ENCODE measurements at regions not wholly inside any gene's neighbourhood (a gene's known extent, or its start where the extent isn't known, plus 50 kb on each side); places are given as distances from the start of the nearest gene placed in this dataset.

DNA sequence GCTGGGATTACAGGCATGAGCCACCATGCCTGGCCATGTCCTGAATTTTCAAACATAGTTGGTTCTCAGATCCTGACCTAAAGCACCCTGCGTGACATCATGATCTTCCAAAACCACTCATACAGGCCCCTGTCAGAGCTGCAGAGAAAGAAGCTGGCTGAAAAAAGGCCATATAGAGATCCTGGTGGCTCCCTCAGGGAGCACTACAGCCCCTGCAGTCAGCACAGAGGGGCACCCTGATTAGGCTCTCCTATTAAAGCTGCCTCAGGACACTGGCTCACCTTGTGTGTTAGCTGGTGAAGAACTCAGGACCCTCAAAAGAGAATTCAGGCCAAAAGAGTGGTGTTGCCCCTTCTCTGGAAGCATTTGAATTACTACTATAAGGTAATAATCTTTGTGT is 249.7 kb upstream of the MCTP2 start:
- Histone ChIP-seq H3K27ac (ENCODE audit: low read depth, low read length) (no peak overlapping the region), H3K4me1 (ENCODE audit: control insufficient read depth in 1 of 2, insufficient read depth in 2 of 2, low read length in 2 of 2) (no peaks in the 10 kb centered on the region), H3K9me2 (ENCODE audit: insufficient read depth) (no peaks in the 10 kb centered on the region), H4K20me1 (ENCODE audit: insufficient read depth) (no peaks in the 10 kb centered on the region), H3K4me3 (replicated peaks in 1 of 2; ENCODE audit: low read depth in 1 of 2, low read length in 2 of 2) (no peak overlapping the region), H3K9me3 (ENCODE audit: control insufficient read depth in 1 of 2, insufficient read depth in 1 of 2, low read depth in 1 of 2, low read length in 2 of 2) (no peaks in the 10 kb centered on the region), H3K9ac (ENCODE audit: low read length) (no peak overlapping the region), H2AFZ (ENCODE audit: low read depth, low read length, poor library complexity, severe bottlenecking) (no peak overlapping the region), H3K79me2 (ENCODE audit: insufficient read depth, low read length) (no peaks in the 10 kb centered on the region), H3K36me3 (ENCODE audit: control insufficient read depth in 1 of 2, insufficient read depth in 2 of 2, low read length in 2 of 2) (no peaks in the 10 kb centered on the region), H3K27me3 (ENCODE audit: insufficient read depth, low read length) (no peaks in the 10 kb centered on the region; the same call in 1 of the 2 replicates), H3K4me2 (ENCODE audit: low read length) (no peak overlapping the region)
- intact Hi-C loops (cut with micrococcal nuclease) = no loop called here
- POLR2A ChIA-PET = no interaction called here
- TF ChIP-seq FOSL1 (IDR thresholded peaks at IDR 0.05; ENCODE audit: low read depth) (no peak), TCF7L2 (IDR thresholded peaks at IDR 0.05; ENCODE audit: borderline replicate concordance, extremely low read depth, insufficient read depth, insufficient read length) (no peak), SP1 (IDR thresholded peaks at IDR 0.05; ENCODE audit: low read depth) (no peak), ZFX (IDR thresholded peaks at IDR 0.05) (no peak), EZH2 (IDR thresholded peaks at IDR 0.05) (no peak), YY1 (IDR thresholded peaks at IDR 0.05; ENCODE audit: extremely low read depth, insufficient replicate concordance, low read depth, low read length) (no peak), CEBPB (IDR thresholded peaks at IDR 0.05; ENCODE audit: low read depth) (no peak)
- CTCF ChIA-PET = no interaction called here
- RAD21 ChIA-PET (ENCODE audit: low non-redundant PET in 1 of 2, low total read pairs in 2 of 2, uncharacterized antibody in 2 of 2, unreplicated experiment in 2 of 2) = no interaction called here
- no peak for DNase-seq (ENCODE audit: low read depth, low spot score)
- no TSS peak for BruUV-seq (replicated peaks)
- ATAC-seq = no peak

- no peaks in the 10 kb centered on the region for H3K27me3 ChIP-seq (ENCODE audit: insufficient read depth, low read length)
- DNase-seq (ENCODE audit: low read depth, low spot score) (no peak), ATAC-seq (no peak)
- ChIA-PET POLR2A (no interaction called here), RAD21 (ENCODE audit: low non-redundant PET in 1 of 2, low total read pairs in 2 of 2, uncharacterized antibody in 2 of 2, unreplicated experiment in 2 of 2) (no interaction called here), CTCF (no interaction called here)
- no peak for TF ChIP-seq EZH2phosphoT487 (IDR thresholded peaks at IDR 0.05; ENCODE audit: borderline replicate concordance)
- TF ChIP-seq ZNF274 (IDR thresholded peaks at IDR 0.05; ENCODE audit: low read depth, low read length) = no peak
- TF ChIP-seq ZFX (IDR thresholded peaks at IDR 0.05) = no peak
- TF ChIP-seq SRF (IDR thresholded peaks at IDR 0.05; ENCODE audit: low read depth) = no peak
- no peak for TF ChIP-seq CBX3 (IDR thresholded peaks at IDR 0.05; ENCODE audit: low read depth)
- no peak for TF ChIP-seq SIN3A (IDR thresholded peaks at IDR 0.05; ENCODE audit: low read depth)
- no peak for TF ChIP-seq JUND (IDR thresholded peaks at IDR 0.05)
- no peak for TF ChIP-seq TCF7L2 (IDR thresholded peaks at IDR 0.05; ENCODE audit: borderline replicate concordance, extremely low read depth, insufficient read depth, insufficient read length)
- no peak for TF ChIP-seq FOSL1 (IDR thresholded peaks at IDR 0.05; ENCODE audit: low read depth)
- no peak for TF ChIP-seq CTCF (IDR thresholded peaks at IDR 0.05 in 2 of 3, conservative IDR thresholded peaks at IDR 0.05 in 1 of 3; ENCODE audit: borderline replicate concordance in 1 of 3, insufficient read depth in 1 of 3, low read depth in 2 of 3, low read length in 2 of 3)
- TF ChIP-seq EGR1 (IDR thresholded peaks at IDR 0.05; ENCODE audit: low read depth) = no peak
- no peak for TF ChIP-seq SP1 (IDR thresholded peaks at IDR 0.05; ENCODE audit: low read depth)
- H3K79me2 ChIP-seq (ENCODE audit: insufficient read depth, low read length) = no peaks in the 10 kb centered on the region
- H4K20me1 ChIP-seq (ENCODE audit: insufficient read depth) = no peaks in the 10 kb centered on the region
- no peaks in the 10 kb centered on the region for H3K9me2 ChIP-seq (ENCODE audit: insufficient read depth)
- no peak overlapping the region for H3K4me2 ChIP-seq (ENCODE audit: low read length)
- no TSS peak for BruUV-seq (replicated peaks)
- no peak overlapping the region for H2AFZ ChIP-seq (ENCODE audit: low read depth, low read length, poor library complexity, severe bottlenecking)
- intact Hi-C loops (cut with micrococcal nuclease) = no loop called here
- no peak overlapping the region for H3K4me3 ChIP-seq (replicated peaks in 1 of 2; ENCODE audit: low read depth in 1 of 2, low read length in 2 of 2)
- H3K9me3 ChIP-seq (ENCODE audit: control insufficient read depth in 1 of 2, insufficient read depth in 1 of 2, low read depth in 1 of 2, low read length in 2 of 2) = no peaks in the 10 kb centered on the region
- H3K27ac ChIP-seq (ENCODE audit: low read depth, low read length) = no peak overlapping the region
- no peaks in the 10 kb centered on the region for H3K4me1 ChIP-seq (ENCODE audit: control insufficient read depth in 1 of 2, insufficient read depth in 2 of 2, low read length in 2 of 2)
- no peaks in the 10 kb centered on the region for H3K36me3 ChIP-seq (ENCODE audit: control insufficient read depth in 1 of 2, insufficient read depth in 2 of 2, low read length in 2 of 2)
- H3K9ac ChIP-seq (ENCODE audit: low read length) = no peak overlapping the region
Observed at GRCh38 chr15:93980261-93980911, 251.0 kb upstream of the MCTP2 start.
